ENCODE measurements at regions not wholly inside any gene's neighbourhood (a gene's known extent, or its start where the extent isn't known, plus 50 kb on each side); places are given as distances from the start of the nearest gene placed in this dataset.
"Not testable (repeated sequence)": the region's sequence is repeated elsewhere in the genome, so short reads cannot be mapped to it uniquely, and the experiment has no call there.

- not testable (repeated sequence) for TF ChIP-seq EZH2phosphoT487 (IDR thresholded peaks at IDR 0.05; ENCODE audit: borderline replicate concordance, low read depth); RFX5 (IDR thresholded peaks at IDR 0.05; ENCODE audit: low read length)
- TF ChIP-seq, protein P1, sequence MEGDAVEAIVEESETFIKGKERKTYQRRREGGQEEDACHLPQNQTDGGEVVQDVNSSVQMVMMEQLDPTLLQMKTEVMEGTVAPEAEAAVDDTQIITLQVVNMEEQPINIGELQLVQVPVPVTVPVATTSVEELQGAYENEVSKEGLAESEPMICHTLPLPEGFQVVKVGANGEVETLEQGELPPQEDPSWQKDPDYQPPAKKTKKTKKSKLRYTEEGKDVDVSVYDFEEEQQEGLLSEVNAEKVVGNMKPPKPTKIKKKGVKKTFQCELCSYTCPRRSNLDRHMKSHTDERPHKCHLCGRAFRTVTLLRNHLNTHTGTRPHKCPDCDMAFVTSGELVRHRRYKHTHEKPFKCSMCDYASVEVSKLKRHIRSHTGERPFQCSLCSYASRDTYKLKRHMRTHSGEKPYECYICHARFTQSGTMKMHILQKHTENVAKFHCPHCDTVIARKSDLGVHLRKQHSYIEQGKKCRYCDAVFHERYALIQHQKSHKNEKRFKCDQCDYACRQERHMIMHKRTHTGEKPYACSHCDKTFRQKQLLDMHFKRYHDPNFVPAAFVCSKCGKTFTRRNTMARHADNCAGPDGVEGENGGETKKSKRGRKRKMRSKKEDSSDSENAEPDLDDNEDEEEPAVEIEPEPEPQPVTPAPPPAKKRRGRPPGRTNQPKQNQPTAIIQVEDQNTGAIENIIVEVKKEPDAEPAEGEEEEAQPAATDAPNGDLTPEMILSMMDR (IDR thresholded peaks at IDR 0.05): not testable (repeated sequence)
Observed at GRCh38 chr2:111551428-111551827, 332.6 kb downstream of the ANAPC1 start.
